ENCODE measurements at regions not wholly inside any gene's neighbourhood (a gene's known extent, or its start where the extent isn't known, plus 50 kb on each side); places are given as distances from the start of the nearest gene placed in this dataset.

- no peak for DNase-seq
Observed at GRCh38 chr12:131346555-131347344, 364.1 kb upstream of the SFSWAP start.

DNA sequence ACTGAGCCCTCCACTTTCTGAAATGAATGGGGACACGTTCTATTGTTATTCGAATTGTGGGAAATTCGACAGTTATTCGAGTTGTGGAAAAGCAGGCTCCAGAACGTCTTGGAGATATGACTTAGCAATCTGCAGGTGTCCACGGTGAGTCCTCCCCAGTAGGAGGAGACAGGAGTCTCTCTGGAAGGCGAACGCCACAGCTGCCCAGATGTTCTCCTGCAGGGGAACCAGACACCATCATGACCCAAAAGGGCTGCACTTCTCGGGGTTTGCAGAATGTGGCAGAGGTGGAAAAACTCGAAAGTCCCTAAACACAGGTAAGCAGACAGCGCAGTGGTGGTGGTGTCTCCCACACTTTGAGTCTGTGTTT lies 363.6 kb upstream of the SFSWAP start:
- no peak for DNase-seq

DNA sequence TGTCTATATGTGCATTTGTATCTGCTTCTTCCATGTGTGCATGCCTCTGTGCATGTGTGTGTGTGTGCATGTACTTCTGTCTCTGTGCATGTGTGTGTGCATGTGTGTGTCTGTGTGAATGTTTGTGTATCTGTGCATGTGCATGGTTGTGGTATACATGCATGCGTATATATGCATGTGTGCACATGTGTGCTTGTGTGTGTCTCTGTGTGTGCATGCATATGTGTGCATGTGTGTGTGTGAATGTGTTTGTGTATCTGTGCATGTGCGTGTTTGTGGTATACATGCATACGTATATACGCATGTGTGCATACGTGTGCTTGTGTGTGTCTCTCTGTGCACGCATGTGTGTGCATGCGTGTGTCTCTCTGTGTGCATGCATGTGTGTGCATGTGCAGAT lies 363.2 kb upstream of the SFSWAP start:
- no peak for DNase-seq

GRCh38 chr12:131348231-131348630 lies 362.7 kb upstream of the SFSWAP start:
- no peak for DNase-seq

- no peak for DNase-seq
Observed at GRCh38 chr12:131348646-131349045, 362.2 kb upstream of the SFSWAP start.

DNA sequence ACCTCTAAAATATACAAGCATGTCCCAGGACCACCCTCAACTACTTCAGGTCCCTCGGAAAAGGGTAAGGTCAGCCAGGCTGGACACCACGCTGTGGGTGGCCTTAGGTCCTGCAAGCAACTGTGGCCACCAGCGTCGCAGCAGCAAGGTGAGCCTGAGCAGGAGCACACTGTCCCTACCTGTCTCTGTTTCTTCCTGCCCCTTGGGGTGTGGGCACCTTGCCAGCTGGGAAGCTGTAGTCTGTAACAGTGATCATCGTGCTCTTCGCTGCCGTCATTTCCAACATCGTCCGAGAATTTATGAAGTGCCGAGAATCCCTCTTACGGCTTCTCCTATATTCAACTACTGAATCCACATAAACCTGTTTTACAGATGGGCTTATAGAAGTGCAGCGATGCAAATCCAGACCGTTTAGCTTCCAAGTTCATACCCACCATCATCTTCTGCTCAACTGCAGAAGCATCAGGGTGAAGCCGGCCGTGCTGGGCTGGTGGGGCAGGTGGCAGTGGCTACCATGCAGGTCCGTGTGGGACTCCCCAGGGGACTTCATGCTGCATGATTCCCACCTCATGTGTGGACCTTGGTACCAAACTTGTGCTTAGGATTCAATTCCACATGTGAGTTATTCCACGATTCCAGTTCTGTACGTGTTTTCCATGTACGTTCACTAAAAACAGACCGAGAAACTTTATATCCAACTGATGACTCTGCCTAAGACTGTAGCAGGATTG lies 361.3 kb upstream of the SFSWAP start:
- DNase-seq = no peak

- DNase-seq = no peak
Observed at GRCh38 chr12:131350943-131351318, 360.0 kb upstream of the SFSWAP start.

- DNase-seq = no peak
Observed at GRCh38 chr12:131351319-131352028, 359.4 kb upstream of the SFSWAP start.

- no peak for DNase-seq
Observed at GRCh38 chr12:131352296-131352900, 358.5 kb upstream of the SFSWAP start.

GRCh38 chr12:131353376-131353775 lies 357.5 kb upstream of the SFSWAP start:
- no peak for DNase-seq

- DNase-seq = no peak
Observed at GRCh38 chr12:131353826-131354225, 357.1 kb upstream of the SFSWAP start.

- no peak for DNase-seq
Observed at GRCh38 chr12:131355361-131356245, 355.3 kb upstream of the SFSWAP start.

DNA sequence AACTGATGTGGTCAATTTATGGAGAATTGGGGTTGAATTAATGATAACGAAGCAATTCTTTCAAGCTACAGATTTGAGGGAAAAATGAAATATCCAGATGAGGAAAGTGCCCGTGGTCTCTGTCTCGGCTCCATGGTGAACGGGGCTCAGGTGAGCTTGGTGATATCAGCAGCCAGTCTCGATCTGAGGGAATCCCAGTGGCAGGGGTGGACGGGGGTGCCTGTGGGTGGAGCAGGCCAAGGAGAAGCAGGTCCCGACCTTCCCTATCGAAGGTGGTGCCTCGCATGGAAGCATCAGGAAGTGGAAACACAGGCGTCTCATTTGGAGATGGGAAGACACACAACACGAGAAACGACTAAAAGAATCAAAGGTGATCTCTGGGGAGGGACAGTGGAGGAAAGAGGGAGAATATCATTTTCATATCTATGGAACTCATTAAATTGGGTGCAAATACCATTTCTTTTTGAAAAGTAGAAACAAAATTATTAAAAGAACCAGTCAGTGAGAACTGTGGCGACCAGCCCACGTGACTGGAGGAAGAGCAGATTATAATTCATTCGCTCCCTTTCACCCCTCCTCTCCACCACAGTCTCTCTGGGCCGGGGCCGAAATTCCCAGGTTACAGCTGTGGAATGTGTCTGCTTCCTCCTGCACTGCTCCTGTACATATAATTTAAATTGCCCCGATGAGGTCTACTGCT lies 354.3 kb upstream of the SFSWAP start:
- no peak for DNase-seq

- no peak for DNase-seq
Observed at GRCh38 chr12:131357185-131357747, 353.6 kb upstream of the SFSWAP start.

GRCh38 chr12:131357920-131358319 lies 353.0 kb upstream of the SFSWAP start:
- DNase-seq = no peak

- no peak for DNase-seq
Observed at GRCh38 chr12:131362291-131363211, 348.3 kb upstream of the SFSWAP start.

DNA sequence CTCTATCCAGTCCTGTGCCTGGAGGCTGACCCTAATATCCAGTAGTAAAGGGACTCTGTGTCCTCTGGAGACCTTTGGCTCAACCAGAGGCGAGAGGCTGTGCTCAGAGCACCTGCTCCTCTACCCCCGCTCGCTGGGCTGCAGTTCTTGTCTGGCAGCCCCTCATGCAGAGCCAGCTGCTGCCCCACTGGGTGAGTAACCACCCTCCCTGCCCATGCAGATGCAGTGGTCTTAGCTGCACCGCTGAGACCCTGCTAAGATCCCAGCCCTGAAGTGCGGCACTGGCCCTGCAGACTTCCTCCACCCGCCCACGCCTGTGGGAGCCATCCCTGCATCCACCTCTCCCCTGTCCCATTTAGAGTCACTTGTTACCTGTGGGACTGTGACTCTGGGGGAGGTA lies 347.5 kb upstream of the SFSWAP start:
- no peak for DNase-seq

DNA sequence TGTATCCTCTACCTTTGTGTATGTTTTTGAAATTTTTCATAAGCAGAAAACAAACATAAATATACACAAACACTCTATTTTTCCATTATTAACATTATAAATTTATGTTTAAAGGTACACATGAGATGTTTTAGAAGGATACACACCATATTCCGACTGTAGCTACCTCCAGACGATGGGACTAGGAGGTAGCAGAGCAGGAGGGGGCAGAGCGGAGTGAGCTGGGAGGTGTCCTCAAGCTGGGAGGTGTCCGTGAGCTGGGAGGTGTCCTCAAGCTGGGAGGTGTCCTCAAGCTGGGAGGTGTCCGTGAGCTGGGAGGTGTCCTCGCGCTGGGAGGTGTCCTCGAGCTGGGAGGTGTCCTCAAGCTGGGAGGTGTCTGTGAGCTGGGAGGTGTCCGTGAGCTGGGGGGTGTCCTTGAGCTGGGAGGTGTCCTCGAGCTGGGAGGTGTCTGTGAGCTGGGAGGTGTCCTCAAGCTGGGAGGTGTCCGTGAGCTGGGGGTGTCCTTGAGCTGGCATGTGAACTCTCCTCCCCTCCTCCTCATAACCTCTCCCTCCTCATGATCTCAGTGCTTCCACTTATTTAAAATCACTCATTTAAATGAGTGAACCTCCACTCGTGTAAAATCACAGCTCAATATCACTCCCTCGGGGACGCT lies 346.9 kb upstream of the SFSWAP start:
- no peak for DNase-seq

GRCh38 chr12:131364903-131365820 lies 345.7 kb upstream of the SFSWAP start:
- DNase-seq = no peak
